Motor neuron (in vitro differentiated cells): ENCODE measurements at regions not wholly inside any gene's neighbourhood (a gene's known extent, or its start where the extent isn't known, plus 50 kb on each side); places are given as distances from the start of the nearest gene placed in this dataset.

Experiments
- ATAC-seq, 8 experiments: fragments of 200-7000 bp; cut with Tn5 transposase; replicated peaks in 6 of 8; 2 replicates each; pipeline ENCODE4 v1.8.0; 2021; ENCODE audit warnings: mild to moderate bottlenecking in 8 of 8, moderate library complexity in 8 of 8
- H3K27ac ChIP-seq, 2 donors: fragments of 250-450 bp; sonication (Bioruptor Pico); 2 replicates each; pipeline ENCODE4 v1.9.0; 2021; ENCODE audit warnings: antibody characterized with exemption in 2 of 2, mild to moderate bottlenecking in 2 of 2, moderate library complexity in 1 of 2
- H3K4me1 ChIP-seq, 2 donors: fragments of 250-450 bp; sonication (Bioruptor Pico); replicated peaks in 1 of 2; 2 replicates each; pipeline ENCODE4 v1.6.1; 2021; ENCODE audit warnings: antibody characterized with exemption in 2 of 2, mild to moderate bottlenecking in 2 of 2, moderate library complexity in 1 of 2
- H3K4me3 ChIP-seq, 5 donors: fragments of 250-450 bp; sonication (Bioruptor Pico); 2 replicates each; pipeline ENCODE4 v1.9.0; 2021; ENCODE audit warnings: antibody characterized with exemption in 5 of 5, mild to moderate bottlenecking in 5 of 5, moderate library complexity in 4 of 5
- in situ Hi-C, 9 experiments: fragments of 400-800 bp; cut with MboI; loops; one replicate each; pipeline ENCODE4 v1.15.0; 2021; ENCODE audit warnings: low sequenced_read_pairs in 9 of 9, low pct_unique_long_range_greater_than_20kb in 2 of 9; ENCODE audit not compliant: unreplicated experiment in 9 of 9

- Histone ChIP-seq H3K27ac (no peak overlapping the region), H3K4me1 (no peaks in the 10 kb centered on the region), H3K4me3 (no peak overlapping the region)
- no peak for ATAC-seq
- in situ Hi-C loops: no loop called here
Measured at GRCh38 chr12:72219937-72220336, 52.2 kb upstream of the TRHDE start.
